Psoas muscle (tissue), 7 donors: ENCODE measurements at regions not wholly inside any gene's neighbourhood (a gene's known extent, or its start where the extent isn't known, plus 50 kb on each side); places are given as distances from the start of the nearest gene placed in this dataset.

Experiments used
- ATAC-seq, 4 donors: fragments of 200-7000 bp; cut with Tn5 transposase; one replicate each; pipeline ENCODE4 v1.9.1; 2020; ENCODE audit warnings: moderate library complexity in 3 of 4, mild to moderate bottlenecking in 2 of 4
- DNase-seq, 2 donors: peaks; one replicate each; pipeline ENCODE4 v3.0.0-alpha.2; 2020
- H3K27ac ChIP-seq: fragments of 200-600 bp; one replicate; pipeline ENCODE4 v1.8.0; 2022
- H3K27me3 ChIP-seq, 3 donors: fragments of 200-600 bp in 1 of 3; one replicate each; pipeline versions ENCODE4 v1.6.1 to v1.8.0; 2013 to 2022; ENCODE audit warnings: low read length in 2 of 3, mild to moderate bottlenecking in 2 of 3, moderate library complexity in 1 of 3; ENCODE audit not compliant: insufficient read depth in 3 of 3
- H3K36me3 ChIP-seq, 2 donors: fragments of 200-600 bp in 1 of 2; one replicate each; pipeline versions ENCODE4 v1.6.1 to v1.8.0; 2013 to 2022; ENCODE audit warnings: low read depth in 1 of 2, mild to moderate bottlenecking in 1 of 2, moderate library complexity in 1 of 2; ENCODE audit not compliant: insufficient read depth in 1 of 2
- H3K4me1 ChIP-seq: fragments of 200-600 bp; one replicate; pipeline ENCODE4 v1.8.0; 2022
- H3K4me3 ChIP-seq: fragments of 200-600 bp; one replicate; pipeline ENCODE4 v1.8.0; 2022; ENCODE audit warnings: mild to moderate bottlenecking
- H3K9me3 ChIP-seq: fragments of 200-600 bp; one replicate; pipeline ENCODE4 v1.8.0; 2022
- CTCF ChIP-seq: fragments of 200-600 bp; IDR thresholded peaks from one replicate; pipeline ENCODE4 v1.8.0; 2022; ENCODE audit warnings: antibody characterized with exemption
- WGBS, 3 donors: extraction: QIAGEN DNeasy Blood & Tissue Kit; methylation state at CpG; one replicate each; pipeline versions ENCODE4 v1.1.6 to v1.1.7; 2013; 5-methylcytosine and 5-hydroxymethylcytosine counted together
- intact Hi-C, 2 donors: fragments of 100-400 bp; cut with DNase I; formaldehyde crosslinking; loops; one replicate each; pipeline versions ENCODE4 v1.11.0 to v1.14.2; 2022
- donor health status: healthy with polysubstance abuse.
- donor health status: DM: no; HTN: no; CAD: no; lungs with moderate emphysema.
- donor health status: Bipolar disorder and iron deficiency.
- donor health status: healthy.
- donor health status: DM: yes; HTN: yes; CAD: no.
- donor health status: DM: no; HTN: no; CAD: no.
- donor health status: DM: yes; HTN: yes; CAD: no.

GRCh38 chr9:115786321-115786720 lies 367.3 kb upstream of the PAPPA start:
- H3K36me3 ChIP-seq: no peaks in the 10 kb centered on the region
- no peaks in the 10 kb centered on the region for H3K9me3 ChIP-seq
- 31 to 37% (median 34%) methylated on average over 2 of the region's 2 CpGs for WGBS, 3 donors
- no peaks in the 10 kb centered on the region for H3K4me1 ChIP-seq
- H3K27ac ChIP-seq: no peak overlapping the region
- DNase-seq (no peak), ATAC-seq (no peak)
- no peaks in the 10 kb centered on the region for H3K27me3 ChIP-seq
- no peak for TF ChIP-seq CTCF
- intact Hi-C loops: no loop called here
- no peak overlapping the region for H3K4me3 ChIP-seq

- Histone ChIP-seq H3K27ac (no peak overlapping the region), H3K9me3 (no peaks in the 10 kb centered on the region), H3K4me1 (no peaks in the 10 kb centered on the region), H3K4me3 (no peak overlapping the region), H3K36me3 (no peaks in the 10 kb centered on the region), H3K27me3 (no peaks in the 10 kb centered on the region)
- intact Hi-C loops: no loop called here
- DNase-seq (no peak), ATAC-seq (no peak)
- 31 to 34% (median 33%) methylated on average over 6 of the region's 6 CpGs for WGBS, 3 donors
- no peak for TF ChIP-seq CTCF
These were observed 363.1 kb upstream of the PAPPA start for GRCh38 chr9:115790520-115790919.

- intact Hi-C loops: no loop called here
- ATAC-seq (no peak), DNase-seq (no peak)
- 39 to 62% (median 47%) methylated on average over 1 of the region's 1 CpG for WGBS, 3 donors
- no peaks in the 10 kb centered on the region for H3K4me1 ChIP-seq
- H3K27me3 ChIP-seq: no peaks in the 10 kb centered on the region
- H3K27ac ChIP-seq: no peak overlapping the region
- TF ChIP-seq CTCF: no peak
- H3K9me3 ChIP-seq: no peaks in the 10 kb centered on the region
- H3K36me3 ChIP-seq: no peaks in the 10 kb centered on the region
- no peak overlapping the region for H3K4me3 ChIP-seq
These were observed 358.6 kb upstream of the PAPPA start for GRCh38 chr9:115794921-115795475.

- no peak for DNase-seq
- Histone ChIP-seq H3K4me1 (no peaks in the 10 kb centered on the region), H3K9me3 (no peaks in the 10 kb centered on the region), H3K4me3 (no peak overlapping the region), H3K36me3 (no peaks in the 10 kb centered on the region), H3K27ac (no peak overlapping the region), H3K27me3 (no peaks in the 10 kb centered on the region)
- ATAC-seq: no peak
- 5 to 28% (median 8%) methylated on average over 1 of the region's 1 CpG for WGBS, 3 donors
- no peak for TF ChIP-seq CTCF
- intact Hi-C loops: no loop called here
These were observed 353.9 kb upstream of the PAPPA start for GRCh38 chr9:115799734-115800133.

- ATAC-seq: no peak
- 88 to 92% (median 89%) methylated on average over 3 of the region's 3 CpGs for WGBS, 3 donors
These were observed 349.4 kb upstream of the PAPPA start for GRCh38 chr9:115804206-115804605.

More at GRCh38 chr9:115804206-115804605, 349.4 kb upstream of the PAPPA start:
- Histone ChIP-seq H3K27ac (no peak overlapping the region), H3K9me3 (no peaks in the 10 kb centered on the region), H3K27me3 (no peaks in the 10 kb centered on the region), H3K36me3 (no peaks in the 10 kb centered on the region), H3K4me3 (no peak overlapping the region), H3K4me1 (no peaks in the 10 kb centered on the region)
- TF ChIP-seq CTCF: no peak
- no peak for DNase-seq
- intact Hi-C loops: no loop called here
